ENCODE measurements at regions not wholly inside any gene's neighbourhood (a gene's known extent, or its start where the extent isn't known, plus 50 kb on each side); places are given as distances from the start of the nearest gene placed in this dataset.

- no peak for TF ChIP-seq CTCF (conservative IDR thresholded peaks at IDR 0.05 in 1 of 2, IDR thresholded peaks at IDR 0.05 in 1 of 2; ENCODE audit: low read depth in 1 of 2, low read length in 2 of 2)
- no peak for TF ChIP-seq EZH2 (IDR thresholded peaks at IDR 0.05; ENCODE audit: low read length, missing control alignments)
Measured at GRCh38 chr11:41988951-41989572, 529.6 kb upstream of the LRRC4C start.
